Central memory CD4-positive, alpha-beta T cell (primary cell): ENCODE measurements at regions not wholly inside any gene's neighbourhood (a gene's known extent, or its start where the extent isn't known, plus 50 kb on each side); places are given as distances from the start of the nearest gene placed in this dataset.
"Not testable (repeated sequence)": the region's sequence is repeated elsewhere in the genome, so short reads cannot be mapped to it uniquely, and the experiment has no call there.

ENCODE experiments used
- DNase-seq: peaks from one replicate; pipeline ENCODE4 v3.0.0; 2022

GRCh38 chr3:44146073-44146472 lies 95.6 kb upstream of the TOPAZ1 start:
- no peak for DNase-seq

DNA sequence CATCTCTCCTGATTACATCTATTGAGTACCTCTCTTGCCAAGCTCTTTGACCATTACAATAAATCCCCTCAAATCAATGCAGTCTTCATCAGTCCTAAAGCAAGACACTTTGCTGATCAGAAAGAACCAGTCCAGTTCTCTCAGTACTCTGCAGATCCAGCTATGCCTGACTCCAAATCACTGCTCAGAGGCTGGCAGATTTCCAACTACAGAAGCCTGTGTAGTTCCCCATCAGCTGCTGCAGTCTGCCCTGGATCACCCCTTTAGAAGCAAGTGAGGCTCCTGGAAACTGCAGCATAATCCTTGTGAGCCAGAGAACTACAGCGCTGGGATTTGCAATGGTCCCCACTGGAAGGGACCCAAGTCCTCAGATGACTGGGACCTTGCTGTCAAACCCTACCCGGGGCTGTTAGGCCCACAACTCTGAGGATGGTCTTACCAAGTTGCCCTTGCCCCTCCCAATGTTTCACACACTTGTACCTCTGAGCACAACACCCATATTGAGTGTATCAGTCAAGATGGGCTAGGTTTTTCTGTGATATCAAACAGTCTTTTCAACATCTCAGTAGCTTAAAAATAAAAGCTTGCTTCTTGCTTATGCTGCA lies 81.9 kb upstream of the TOPAZ1 start:
- no peak for DNase-seq

GRCh38 chr3:44160818-44161217 lies 80.9 kb upstream of the TOPAZ1 start:
- DNase-seq = no peak

GRCh38 chr3:44171891-44172290 lies 69.8 kb upstream of the TOPAZ1 start:
- no peak for DNase-seq

DNA sequence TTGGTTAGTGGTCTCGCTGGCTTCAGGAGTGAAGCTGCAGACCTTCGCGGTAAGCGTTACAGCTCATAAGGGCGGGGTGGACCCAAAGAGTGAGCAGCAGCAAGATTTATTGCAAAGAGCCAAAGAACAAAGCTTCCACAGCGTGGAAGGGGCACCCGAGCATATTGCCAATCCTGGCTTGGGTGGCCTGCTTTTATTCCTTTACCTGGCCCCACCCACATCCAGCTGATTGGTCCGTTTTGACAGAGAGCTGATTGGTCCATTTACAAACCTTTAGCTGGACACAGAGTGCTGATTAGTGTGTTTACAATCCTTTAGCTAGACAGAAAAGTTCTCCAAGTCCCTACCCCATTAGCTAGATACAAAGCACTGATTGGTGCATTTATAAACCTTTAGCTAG lies 69.0 kb upstream of the TOPAZ1 start:
- DNase-seq = not testable (repeated sequence)

DNA sequence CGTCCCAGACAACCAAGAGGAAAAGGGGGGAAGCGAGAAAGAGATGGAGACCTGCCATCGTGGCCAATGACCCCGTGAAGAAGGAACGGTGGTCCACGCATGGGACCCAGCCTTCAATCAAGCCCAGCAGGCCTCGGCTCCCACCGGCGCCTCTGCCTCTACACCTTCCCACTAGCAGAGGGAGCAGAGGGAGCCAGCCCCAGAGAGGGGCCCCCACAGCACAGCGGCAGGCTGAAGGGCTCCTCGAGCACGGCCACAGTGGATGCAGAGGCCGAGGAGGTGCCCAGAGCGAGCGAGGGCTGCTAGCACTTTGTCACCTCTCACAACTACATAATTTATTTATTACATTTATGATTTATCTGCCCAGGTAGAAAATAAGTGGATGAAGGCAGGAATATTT lies 68.4 kb upstream of the TOPAZ1 start:
- no peak for DNase-seq

- DNase-seq = no peak
Observed at GRCh38 chr3:44175070-44175469, 66.6 kb upstream of the TOPAZ1 start.

DNA sequence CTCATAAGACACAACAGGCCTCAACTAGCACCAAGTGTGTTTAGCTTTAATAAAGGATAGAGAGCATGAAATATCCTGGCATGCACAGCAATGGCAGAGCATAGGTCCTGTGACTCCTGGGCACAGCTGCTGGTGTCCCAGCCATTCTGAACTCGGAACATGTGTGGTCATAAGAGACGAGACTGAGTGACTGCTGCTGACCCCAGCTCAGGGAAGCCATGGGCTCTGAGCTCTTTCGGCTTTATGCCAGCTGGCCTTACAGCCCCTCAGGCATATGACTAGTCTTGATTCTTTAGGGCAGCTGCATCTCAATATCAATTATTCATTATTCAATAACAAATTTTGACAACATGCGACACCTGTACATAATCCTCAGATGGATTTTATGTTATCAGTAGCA lies 62.4 kb upstream of the TOPAZ1 start:
- no peak for DNase-seq

GRCh38 chr3:44184319-44184953 lies 57.2 kb upstream of the TOPAZ1 start:
- DNase-seq = no peak

DNA sequence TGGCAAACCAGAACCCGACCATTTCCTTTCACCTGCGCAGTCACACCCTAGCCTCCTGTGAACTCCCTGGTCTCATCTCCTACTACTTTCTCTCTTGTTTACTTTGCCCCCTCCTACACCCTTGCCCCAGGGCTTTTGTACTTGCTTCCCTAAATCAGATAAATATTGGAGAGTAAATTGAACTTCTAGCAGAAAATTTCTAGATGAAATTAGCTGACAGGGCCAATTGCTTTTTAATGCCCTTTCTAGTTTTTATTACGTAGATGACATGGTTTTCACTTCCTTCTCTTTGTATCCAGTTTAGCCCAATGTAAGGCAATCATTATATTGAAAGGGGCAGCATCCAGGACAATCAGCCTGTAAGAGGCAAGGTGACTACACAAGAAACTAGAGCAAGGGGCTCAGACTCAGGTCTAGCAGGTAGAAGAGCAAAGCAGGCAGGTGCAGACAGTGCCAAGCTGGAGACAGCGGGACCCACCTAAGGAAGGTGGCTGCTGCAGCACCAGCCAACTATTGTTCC lies 56.2 kb upstream of the TOPAZ1 start:
- DNase-seq = no peak

DNA sequence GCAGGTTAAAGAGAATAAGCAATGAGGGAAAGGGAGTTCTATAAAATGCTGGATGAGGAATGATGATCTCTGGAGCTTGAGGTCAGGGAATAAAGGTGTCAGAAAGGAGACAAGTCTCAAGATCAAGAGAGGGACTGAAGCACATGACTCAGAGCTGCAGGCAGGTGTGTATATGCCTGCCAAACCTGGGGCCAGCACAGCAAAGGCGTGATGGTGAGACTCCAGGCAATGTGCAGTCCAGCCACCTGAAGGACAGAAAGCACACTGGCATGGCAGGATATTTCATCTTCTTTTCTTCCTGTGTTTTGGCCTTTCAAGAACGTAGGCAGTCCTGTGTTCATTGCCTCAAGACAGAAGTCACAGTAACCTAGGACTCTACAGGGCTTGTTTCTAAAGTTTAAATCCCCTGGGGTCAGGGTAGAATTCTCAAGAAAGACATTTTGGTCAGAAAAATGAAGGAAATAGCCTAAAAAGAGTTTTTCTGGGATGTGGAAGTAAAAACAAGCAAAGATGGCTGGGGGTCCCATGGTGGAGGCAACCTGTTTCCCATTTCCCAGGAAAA lies 55.5 kb upstream of the TOPAZ1 start:
- DNase-seq = no peak

GRCh38 chr3:44186712-44187111 lies 55.0 kb upstream of the TOPAZ1 start:
- DNase-seq = no peak
